K562 (cell line): ENCODE measurements at regions not wholly inside any gene's neighbourhood (a gene's known extent, or its start where the extent isn't known, plus 50 kb on each side); places are given as distances from the start of the nearest gene placed in this dataset.

Experiments
- ATF6 ChIP-seq: sonication (generic); formaldehyde crosslinking; IDR thresholded peaks from 2 replicates; pipeline ENCODE4 v1.4.0; 2020; ENCODE audit warnings: mild to moderate bottlenecking, missing genetic modification reagents
- ETS1 ChIP-seq: conservative IDR thresholded peaks from 2 replicates; pipeline ENCODE4 v1.6.1; 2011; ENCODE audit warnings: low read depth, mild to moderate bottlenecking, low read length; ENCODE audit not compliant: control insufficient read depth
- KLF16 ChIP-seq: IDR thresholded peaks from 2 replicates; pipeline ENCODE4 v1.6.1; 2016; ENCODE audit warnings: antibody characterized with exemption
- TARDBP ChIP-seq: fragments of 450-650 bp; IDR thresholded peaks from 2 replicates; pipeline ENCODE4 v1.6.1; 2016
- ZNF76 ChIP-seq: fragments of 250-450 bp; sonication (Bioruptor Pico); IDR thresholded peaks from 2 replicates; pipeline ENCODE4 v1.4.0; 2020; ENCODE audit warnings: mild to moderate bottlenecking, moderate library complexity, borderline replicate concordance
- TF ChIP-seq, protein P1 (sequence below): sonication (generic); formaldehyde crosslinking; IDR thresholded peaks from 2 replicates; pipeline ENCODE4 v1.8.0; 2022; ENCODE audit warnings: missing genetic modification reagents, mild to moderate bottlenecking, borderline replicate concordance
- TF ChIP-seq, protein P2 (sequence below): fragments of 450-650 bp; formaldehyde crosslinking; conservative IDR thresholded peaks from 2 replicates; pipeline ENCODE4 v1.4.0; 2022; ENCODE audit warnings: mild to moderate bottlenecking, missing genetic modification characterization

DNA sequence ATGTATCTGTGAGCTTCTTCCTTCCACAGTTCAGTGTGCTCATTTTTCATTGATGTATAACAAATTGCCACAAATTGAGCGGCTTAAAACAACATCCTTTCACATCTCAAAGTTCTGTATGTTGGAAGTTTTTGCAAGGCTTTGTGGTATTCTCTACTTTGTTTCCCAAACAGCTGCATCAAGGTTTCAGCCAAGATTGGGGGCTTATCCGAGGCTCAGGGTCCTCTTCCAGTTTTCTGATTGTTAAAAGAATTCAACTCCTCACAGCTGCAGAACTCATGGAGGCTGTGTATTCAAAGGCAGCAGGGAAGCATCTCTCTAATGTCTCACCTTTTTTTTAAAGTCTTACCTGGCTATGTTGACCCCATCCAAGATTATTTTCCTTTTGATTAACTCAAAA, 1369.8 kb downstream of the PCDH9 start:
- TF ChIP-seq, protein P1, sequence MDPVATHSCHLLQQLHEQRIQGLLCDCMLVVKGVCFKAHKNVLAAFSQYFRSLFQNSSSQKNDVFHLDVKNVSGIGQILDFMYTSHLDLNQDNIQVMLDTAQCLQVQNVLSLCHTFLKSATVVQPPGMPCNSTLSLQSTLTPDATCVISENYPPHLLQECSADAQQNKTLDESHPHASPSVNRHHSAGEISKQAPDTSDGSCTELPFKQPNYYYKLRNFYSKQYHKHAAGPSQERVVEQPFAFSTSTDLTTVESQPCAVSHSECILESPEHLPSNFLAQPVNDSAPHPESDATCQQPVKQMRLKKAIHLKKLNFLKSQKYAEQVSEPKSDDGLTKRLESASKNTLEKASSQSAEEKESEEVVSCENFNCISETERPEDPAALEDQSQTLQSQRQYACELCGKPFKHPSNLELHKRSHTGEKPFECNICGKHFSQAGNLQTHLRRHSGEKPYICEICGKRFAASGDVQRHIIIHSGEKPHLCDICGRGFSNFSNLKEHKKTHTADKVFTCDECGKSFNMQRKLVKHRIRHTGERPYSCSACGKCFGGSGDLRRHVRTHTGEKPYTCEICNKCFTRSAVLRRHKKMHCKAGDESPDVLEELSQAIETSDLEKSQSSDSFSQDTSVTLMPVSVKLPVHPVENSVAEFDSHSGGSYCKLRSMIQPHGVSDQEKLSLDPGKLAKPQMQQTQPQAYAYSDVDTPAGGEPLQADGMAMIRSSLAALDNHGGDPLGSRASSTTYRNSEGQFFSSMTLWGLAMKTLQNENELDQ (CRISPR knock-in tag), result no peak
- TF ChIP-seq ETS1, result no peak
- no peak for TF ChIP-seq ZNF76 (CRISPR knock-in tag)
- no peak for TF ChIP-seq ATF6
- TF ChIP-seq, protein P2, sequence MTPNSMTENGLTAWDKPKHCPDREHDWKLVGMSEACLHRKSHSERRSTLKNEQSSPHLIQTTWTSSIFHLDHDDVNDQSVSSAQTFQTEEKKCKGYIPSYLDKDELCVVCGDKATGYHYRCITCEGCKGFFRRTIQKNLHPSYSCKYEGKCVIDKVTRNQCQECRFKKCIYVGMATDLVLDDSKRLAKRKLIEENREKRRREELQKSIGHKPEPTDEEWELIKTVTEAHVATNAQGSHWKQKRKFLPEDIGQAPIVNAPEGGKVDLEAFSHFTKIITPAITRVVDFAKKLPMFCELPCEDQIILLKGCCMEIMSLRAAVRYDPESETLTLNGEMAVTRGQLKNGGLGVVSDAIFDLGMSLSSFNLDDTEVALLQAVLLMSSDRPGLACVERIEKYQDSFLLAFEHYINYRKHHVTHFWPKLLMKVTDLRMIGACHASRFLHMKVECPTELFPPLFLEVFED (CRISPR knock-in tag), result no peak
- TF ChIP-seq KLF16, result no peak
- TF ChIP-seq TARDBP, result no peak
